ENCODE measurements at regions not wholly inside any gene's neighbourhood (a gene's known extent, or its start where the extent isn't known, plus 50 kb on each side); places are given as distances from the start of the nearest gene placed in this dataset.
"Not testable (repeated sequence)": the region's sequence is repeated elsewhere in the genome, so short reads cannot be mapped to it uniquely, and the experiment has no call there.

DNA sequence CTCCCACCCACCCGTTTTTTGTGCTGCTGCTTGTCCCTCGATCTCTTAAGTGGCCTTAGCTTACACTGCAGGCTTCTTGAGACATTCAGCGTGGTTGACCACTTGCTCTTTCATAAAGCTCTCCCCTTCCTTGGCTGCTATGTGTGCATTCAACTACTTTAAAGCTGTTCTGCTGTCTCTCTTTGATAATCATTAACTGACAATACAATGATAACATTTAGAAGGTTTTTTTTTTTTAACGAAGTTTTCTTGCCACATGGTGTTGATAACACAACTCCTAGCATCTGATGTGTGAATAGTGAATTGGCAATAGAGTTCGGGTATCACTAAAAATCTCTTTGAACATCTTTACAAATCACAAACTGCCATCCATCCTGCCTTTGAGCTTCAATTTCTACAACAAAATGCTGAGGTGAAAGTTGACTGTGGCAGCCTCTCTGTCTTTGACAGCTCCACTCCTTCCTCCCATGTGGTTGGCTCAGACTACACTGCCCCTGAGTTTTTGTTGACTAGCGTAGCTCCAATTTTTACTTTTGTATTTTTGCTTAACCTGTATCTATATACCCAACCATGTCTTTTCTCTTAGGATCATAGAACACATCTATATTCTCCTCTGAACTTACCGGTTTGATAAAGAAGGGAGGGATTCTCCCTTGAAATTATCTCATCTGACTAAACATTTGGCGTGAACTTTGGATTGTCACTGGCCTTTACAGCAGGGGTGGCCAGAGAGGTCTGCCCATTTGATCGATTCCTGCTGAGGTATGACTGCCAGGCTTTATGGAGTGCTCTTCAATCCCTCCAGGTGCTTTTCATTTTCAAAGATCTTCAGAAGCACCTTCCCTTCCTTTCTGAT is 409.4 kb upstream of the CD180 start:
- ATAC-seq (no peak), DNase-seq (no peak)
- intact Hi-C loops (cut with DNase I) = no loop called here

- DNase-seq (no peak), ATAC-seq (no peak)
- intact Hi-C loops (cut with DNase I) = no loop called here
These were observed 394.9 kb upstream of the CD180 start for GRCh38 chr5:67591491-67591890.

DNA sequence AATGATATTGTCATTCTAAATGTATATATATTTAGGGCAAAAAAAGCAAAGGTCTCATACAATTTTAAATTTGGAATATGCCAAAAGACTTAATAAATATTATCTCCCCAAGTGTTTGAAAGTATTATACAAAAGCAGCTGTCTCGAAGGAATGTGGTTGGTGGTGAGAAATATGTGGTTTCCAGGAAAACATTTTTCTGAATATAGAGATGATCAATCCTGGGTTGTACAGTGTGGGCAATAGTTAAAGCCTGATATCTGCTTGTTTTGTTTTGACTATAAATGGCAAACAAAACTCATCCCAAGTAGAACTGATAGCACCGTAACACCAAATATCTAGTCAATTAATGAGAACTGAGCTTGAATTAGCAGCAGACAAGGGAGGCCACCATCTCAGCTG is 391.8 kb upstream of the CD180 start:
- DNase-seq (no peak), ATAC-seq (no peak)
- intact Hi-C loops (cut with DNase I) = no loop called here

- intact Hi-C loops (cut with DNase I) = no loop called here
- DNase-seq (no peak), ATAC-seq (no peak)
These were observed 384.6 kb upstream of the CD180 start for GRCh38 chr5:67581203-67581602.

- no peak for DNase-seq
- intact Hi-C loops (cut with DNase I) = no loop called here
- ATAC-seq = no peak
These were observed 381.4 kb upstream of the CD180 start for GRCh38 chr5:67578011-67578410.

DNA sequence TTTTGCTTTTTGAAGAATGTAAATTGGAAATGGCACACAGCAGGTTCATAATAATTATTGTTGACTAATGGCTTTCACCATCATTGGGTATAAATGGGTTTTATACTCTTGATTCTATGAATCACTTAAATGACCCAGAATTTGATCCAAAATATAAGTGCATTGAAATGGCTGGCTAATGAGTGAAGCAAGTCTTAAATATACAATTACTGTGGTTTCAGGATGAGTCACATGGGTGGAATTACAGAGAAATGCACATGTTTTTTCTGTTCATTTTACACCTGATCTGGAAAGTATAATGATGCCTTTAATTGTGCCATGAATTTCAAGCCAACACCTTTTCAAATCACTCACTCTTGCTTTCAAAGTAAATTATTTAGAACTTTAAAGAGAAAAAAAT is 380.8 kb upstream of the CD180 start:
- no peak for ATAC-seq
- intact Hi-C loops (cut with DNase I) = no loop called here
- no peak for DNase-seq

DNA sequence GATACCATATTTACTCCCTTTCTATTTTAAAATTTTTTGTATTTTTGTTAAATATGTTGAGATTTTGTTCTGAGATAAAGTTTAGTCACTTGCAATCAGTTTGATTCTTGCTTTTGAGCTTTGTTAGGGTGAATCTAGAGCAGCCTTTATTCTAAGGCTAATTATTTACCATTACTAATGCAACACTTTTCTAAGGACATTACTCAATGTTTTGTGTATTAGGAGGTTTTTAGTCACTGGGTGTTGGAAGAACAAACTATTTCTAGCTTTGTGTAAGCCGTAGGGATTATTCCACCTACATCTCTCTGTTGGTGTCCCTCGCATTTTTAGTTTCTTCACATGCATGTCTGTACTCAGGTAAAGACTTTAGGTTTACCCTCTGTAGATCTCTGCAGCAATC is 379.5 kb upstream of the CD180 start:
- intact Hi-C loops (cut with DNase I) = no loop called here
- DNase-seq (no peak), ATAC-seq (no peak)

DNA sequence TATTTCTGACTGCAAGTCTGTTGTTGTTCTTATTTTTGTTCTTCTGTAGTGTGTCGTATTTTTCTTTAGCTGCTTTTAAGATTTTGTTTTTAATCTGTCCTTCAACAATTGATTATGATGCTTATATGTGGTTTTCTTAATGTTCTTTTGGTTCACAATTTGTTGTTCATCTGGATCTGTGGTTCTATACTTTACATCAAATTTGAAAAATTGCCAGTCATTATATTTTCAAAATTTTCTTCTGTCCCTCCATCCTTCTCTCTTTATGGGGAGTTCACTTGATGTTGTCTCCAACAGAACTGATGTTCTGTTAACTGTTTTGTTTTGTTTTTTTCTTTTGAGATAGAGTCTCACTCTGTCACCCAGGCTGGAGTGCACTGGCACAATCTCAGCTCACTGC is 378.5 kb upstream of the CD180 start:
- no peak for DNase-seq
- intact Hi-C loops (cut with DNase I) = no loop called here
- ATAC-seq = no peak

DNA sequence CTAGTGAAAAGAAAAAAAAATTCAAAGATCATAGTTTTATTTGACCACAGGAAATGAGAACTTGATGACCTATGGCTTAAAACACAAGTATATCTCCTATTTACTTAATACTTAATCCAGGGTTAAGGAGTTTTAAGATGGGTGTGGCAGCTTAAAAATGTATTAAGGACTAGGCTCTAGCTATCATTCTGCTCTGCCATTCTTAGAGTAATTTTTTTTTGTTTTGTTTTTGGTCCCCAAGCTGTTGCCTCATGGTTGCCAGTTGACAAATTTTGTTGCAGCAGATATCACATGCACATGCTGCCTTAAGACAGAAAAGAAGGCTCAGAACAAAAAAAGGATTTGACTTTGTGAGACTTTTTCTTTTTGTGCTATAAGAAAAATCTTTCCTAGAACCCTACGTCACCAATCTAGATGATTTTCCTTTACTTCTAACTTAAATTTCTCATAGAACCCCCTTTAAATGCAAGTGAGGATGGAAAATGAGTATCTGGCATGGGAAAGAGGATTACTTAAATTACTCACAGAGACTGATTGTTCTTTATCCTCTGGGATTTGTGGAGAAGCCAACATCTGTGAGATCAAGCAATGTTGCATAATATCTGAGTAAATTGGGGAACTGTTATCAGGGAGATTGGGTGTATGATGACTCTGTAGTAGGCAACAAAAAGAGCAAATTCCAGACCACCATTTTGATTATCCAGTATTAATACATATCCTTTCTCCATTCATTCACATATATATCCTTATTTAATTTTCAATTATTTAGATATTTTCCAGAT is 364.7 kb upstream of the CD180 start:
- ATAC-seq = no peak

GRCh38 chr5:67552773-67553172 is 356.2 kb upstream of the CD180 start:
- peak in 1 of 2 donors; percentile 33 for ATAC-seq
- intact Hi-C loops (cut with DNase I) = no loop called here
- no peak for DNase-seq

More for the DNA sequence above, 364.7 kb upstream of the CD180 start:
- intact Hi-C loops (cut with DNase I) = no loop called here
- no peak for DNase-seq

GRCh38 chr5:67549947-67550346 is 353.3 kb upstream of the CD180 start:
- no peak for ATAC-seq
- no peak for DNase-seq
- intact Hi-C loops (cut with DNase I) = no loop called here

GRCh38 chr5:67549296-67549618 is 352.7 kb upstream of the CD180 start:
- no peak for ATAC-seq
- DNase-seq = no peak
- intact Hi-C loops (cut with DNase I) = no loop called here

DNA sequence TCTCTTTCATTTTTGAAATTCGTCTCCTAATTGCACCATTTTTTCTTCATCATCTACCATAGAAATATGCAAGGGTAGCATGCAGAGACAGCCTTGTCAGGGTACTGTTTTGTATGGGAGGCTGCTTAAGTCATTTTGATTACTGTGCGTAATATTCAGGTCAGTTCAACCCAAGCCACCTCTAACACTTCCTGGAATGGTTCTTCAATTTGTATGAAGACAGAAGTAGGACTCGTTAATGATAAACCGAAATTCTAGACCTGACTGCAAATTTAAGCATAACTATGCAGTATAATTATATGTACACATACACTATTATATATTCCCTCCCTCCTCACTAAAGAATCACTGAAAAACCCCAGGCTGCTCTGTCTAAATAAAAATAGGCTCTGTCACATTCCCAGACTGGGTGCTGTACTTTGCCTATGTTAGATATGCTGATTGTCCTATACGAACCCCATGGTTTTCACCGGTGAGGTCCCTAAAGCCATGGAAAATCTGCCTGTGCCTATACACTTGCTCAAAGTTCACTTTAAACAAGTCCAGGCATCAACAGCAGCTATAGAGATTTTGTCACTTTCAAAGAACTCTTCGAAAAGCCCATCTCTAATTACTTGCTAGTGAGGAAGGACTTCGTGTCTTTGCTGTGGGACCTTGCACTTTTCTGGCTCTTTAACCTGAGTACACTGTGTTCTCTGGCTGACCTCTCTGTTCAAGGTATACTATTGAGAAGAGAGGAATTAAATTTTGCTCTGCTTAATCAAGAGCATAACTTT is 352.1 kb upstream of the CD180 start:
- intact Hi-C loops (cut with DNase I) = no loop called here
- ATAC-seq (no peak), DNase-seq (no peak)

DNA sequence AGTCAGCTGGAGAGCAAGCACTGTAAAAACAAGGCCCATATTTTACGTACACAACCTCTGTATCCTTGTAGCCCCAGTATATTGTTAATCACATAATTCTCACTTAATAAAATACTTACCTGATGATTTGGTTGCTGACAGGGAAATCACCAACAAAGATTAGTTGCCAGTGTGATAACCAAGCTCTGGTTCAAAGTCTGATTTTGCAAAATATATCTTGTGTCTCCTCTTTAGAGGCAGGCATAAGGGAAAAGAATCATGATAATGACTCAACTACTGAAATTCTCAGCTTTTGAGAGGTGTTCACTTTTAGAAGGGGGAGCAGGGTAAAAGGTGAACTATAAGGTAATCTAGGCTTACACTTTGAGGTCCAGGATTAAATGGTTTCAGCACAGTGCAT is 351.1 kb upstream of the CD180 start:
- intact Hi-C loops (cut with DNase I) = no loop called here

DNA sequence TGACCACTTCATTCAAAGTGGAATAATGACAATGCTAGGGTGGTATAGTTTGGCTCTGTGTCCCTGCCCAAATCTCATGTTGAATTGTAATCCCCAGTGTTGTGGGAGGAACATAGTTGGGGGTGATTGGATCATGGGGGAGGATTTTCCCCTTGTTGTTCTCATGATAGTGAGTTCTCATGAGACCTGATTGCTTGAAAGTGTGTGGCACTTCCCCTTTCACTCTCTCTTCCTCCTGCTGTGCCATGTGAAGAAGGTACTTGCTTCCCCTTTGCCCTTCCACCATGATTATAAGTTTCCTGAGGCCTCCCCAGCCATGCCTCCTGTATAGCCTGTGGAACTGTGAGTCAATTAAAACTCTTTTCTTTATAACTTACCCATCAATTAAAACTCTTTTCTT is 348.3 kb upstream of the CD180 start:
- DNase-seq; intact Hi-C loops (cut with DNase I); ATAC-seq: not testable (repeated sequence)

More for the DNA sequence above, 351.1 kb upstream of the CD180 start:
- no peak for DNase-seq
- ATAC-seq = no peak

DNA sequence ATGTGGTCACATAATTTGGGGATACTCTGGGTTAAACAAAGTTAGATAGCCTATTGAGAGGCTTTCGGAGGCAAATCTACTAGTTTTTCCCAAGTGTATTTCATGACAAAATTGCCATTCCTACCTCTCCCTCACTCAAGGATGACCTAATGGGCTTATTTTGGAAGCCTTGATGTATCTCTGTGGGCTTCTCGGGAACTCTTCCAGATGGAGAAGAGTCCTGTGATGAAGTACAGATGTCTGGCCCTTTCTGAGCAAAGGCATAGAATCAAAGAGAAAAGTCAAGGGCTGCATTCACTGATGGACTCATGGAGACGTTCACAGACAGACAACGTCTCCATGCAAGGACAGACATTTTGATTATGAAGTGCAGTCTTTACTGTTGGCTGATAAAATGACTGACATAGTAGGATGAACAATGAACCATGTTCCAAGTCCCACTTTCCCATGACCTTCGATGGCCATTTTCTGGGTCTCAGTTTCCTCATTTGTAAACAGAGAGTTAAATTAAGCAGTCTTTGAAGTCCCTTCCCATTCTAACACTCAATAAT is 347.2 kb upstream of the CD180 start:
- ATAC-seq = peak in 1 of 2 donors; percentile 19
- no peak for DNase-seq
- intact Hi-C loops (cut with DNase I) = no loop called here

DNA sequence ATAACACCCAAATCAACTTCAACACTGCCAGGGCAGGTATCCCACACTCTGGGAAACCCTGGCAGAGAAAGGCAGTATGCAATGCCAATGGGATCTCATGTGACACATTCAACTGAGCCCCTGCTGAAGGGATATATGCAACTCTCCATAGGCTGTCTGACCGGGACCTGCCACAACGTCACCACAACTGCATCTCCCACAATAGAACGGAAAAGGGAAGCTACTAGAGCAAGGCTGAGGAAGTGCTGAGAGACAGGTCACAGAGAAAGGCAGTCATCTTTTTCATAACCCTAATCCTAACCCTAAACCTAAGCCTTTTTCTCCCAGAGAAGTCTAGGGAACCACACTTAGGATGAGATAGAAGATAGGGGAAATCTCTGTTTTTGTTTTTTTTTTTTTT is 345.9 kb upstream of the CD180 start:
- DNase-seq (no peak), ATAC-seq (no peak)
- intact Hi-C loops (cut with DNase I) = no loop called here

DNA sequence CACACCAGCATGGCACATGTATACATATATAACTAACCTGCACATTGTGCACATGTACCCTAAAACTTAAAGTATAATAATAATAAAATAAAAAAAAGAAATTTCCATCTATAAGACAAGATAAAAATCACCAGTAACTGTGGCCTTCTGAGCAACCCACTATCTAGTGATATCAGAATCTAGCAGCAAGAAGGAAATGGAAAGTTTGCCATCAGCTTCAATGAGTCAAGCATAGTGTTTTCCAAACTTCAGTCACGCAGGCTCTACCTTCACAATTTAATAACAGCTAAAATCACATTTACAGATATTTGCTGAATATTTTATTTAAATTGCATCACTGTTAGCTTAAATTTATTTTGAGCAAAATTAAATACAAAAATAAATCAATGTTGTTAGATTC is 345.3 kb upstream of the CD180 start:
- no peak for ATAC-seq
- intact Hi-C loops (cut with DNase I) = no loop called here

DNA sequence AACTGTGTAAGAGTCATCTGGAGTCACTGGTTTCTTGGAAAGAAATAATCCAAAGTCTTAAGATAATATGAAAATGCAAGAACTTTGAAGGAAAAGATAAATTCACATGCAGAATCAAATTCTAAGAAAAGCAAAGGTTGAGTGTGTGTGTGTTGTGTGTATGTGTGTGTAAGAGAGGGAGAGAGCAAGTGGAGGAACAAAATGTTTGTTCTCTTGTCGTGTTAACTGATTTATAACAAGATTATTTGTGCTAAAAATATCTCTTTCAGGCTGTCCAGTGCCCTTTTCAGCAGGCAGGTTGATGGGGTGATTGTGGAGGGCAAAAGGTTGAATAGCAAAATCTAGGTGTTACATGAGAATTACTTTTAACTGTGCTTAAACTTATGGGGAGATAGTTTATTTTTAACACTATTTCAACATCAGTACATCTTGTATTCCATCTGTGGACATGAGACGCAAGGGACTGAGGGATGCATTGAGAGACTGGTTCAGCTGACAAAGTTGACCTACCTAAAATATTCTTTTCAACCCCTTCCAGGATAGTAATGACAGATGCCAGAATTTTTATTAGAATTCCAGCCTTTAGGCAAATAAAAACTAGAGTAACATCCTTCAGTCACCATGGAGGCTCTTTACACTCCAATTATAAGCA is 342.4 kb upstream of the CD180 start:
- no peak for ATAC-seq
- DNase-seq = no peak
- intact Hi-C loops (cut with DNase I) = no loop called here

More for the DNA sequence above, 345.3 kb upstream of the CD180 start:
- DNase-seq = no peak
